T-cell (primary cell): ENCODE measurements at regions not wholly inside any gene's neighbourhood (a gene's known extent, or its start where the extent isn't known, plus 50 kb on each side); places are given as distances from the start of the nearest gene placed in this dataset.
"Not testable (repeated sequence)": the region's sequence is repeated elsewhere in the genome, so short reads cannot be mapped to it uniquely, and the experiment has no call there.

Experiments
- ATAC-seq, 4 experiments: fragments of 200-7000 bp in 3 of 4; fragments of 150-1000 bp in 1 of 4; cut with Tn5 transposase; replicated peaks in 1 of 4; 1 replicate in 3 of 4; 2 replicates in 1 of 4; pipeline ENCODE4 v1.10.0; 2021; ENCODE audit warnings: moderate library complexity in 3 of 4, mild to moderate bottlenecking in 2 of 4, moderate number of reproducible peaks in 1 of 4
- CTCF ChIA-PET, 2 donors: fragments of 300-600 bp; sonication (Branson Sonifier 250); formaldehyde crosslinking; loops; one replicate each; lab custom pipeline; 2022; ENCODE audit warnings: antibody characterized with exemption in 2 of 2; lab: Charles Lee
- POLR2A ChIA-PET, 2 donors: fragments of 300-600 bp; sonication (Branson Sonifier 250); formaldehyde crosslinking; loops; one replicate each; lab custom pipeline; 2022; ENCODE audit warnings: antibody characterized with exemption in 2 of 2; lab: Charles Lee
- DNase-seq, 35 experiments: peaks; one replicate each; pipeline versions ENCODE4 v3.0.0 to v3.0.0-alpha.2; 2013 to 2023
- H3K27ac ChIP-seq: one replicate; pipeline ENCODE4 v1.5.1; 2013; ENCODE audit warnings: low read length
- H3K27me3 ChIP-seq, 2 experiments: replicated peaks in 1 of 2; 1 replicate in 1 of 2; 2 replicates in 1 of 2; pipeline versions ENCODE4 v1.6.1 to v1.7.0; 2013; ENCODE audit warnings: low read length in 1 of 2, mixed read lengths in 1 of 2; ENCODE audit not compliant: control insufficient read depth in 2 of 2, insufficient read depth in 2 of 2; ENCODE audit errors: extremely low read depth in 1 of 2
- H3K36me3 ChIP-seq, 2 donors: 1 replicate in 1 of 2; 2 replicates in 1 of 2; pipeline versions ENCODE4 v1.6.1 to v1.7.0; 2013; ENCODE audit warnings: low read length in 1 of 2; ENCODE audit not compliant: control insufficient read depth in 2 of 2, insufficient read depth in 1 of 2; ENCODE audit errors: extremely low read depth in 1 of 2
- H3K4me1 ChIP-seq, 2 experiments: 1 replicate in 1 of 2; 2 replicates in 1 of 2; pipeline versions ENCODE4 v1.6.1 to v1.7.0; 2013; ENCODE audit warnings: low read length in 2 of 2, mixed read lengths in 1 of 2; ENCODE audit not compliant: insufficient read depth in 2 of 2, control insufficient read depth in 1 of 2; ENCODE audit errors: extremely low read depth in 1 of 2
- H3K4me3 ChIP-seq, 2 donors: 1 replicate in 1 of 2; 2 replicates in 1 of 2; pipeline versions ENCODE4 v1.5.1 to v1.7.0; 2013; ENCODE audit warnings: mild to moderate bottlenecking in 2 of 2, low read length in 1 of 2, moderate library complexity in 1 of 2; ENCODE audit not compliant: control insufficient read depth in 1 of 2; ENCODE audit errors: extremely low read depth in 1 of 2
- H3K9me3 ChIP-seq: 2 replicates; pipeline ENCODE4 v1.7.0; 2013
- H3K27ac Mint-ChIP-seq, 2 donors: one replicate each; pipeline ENCODE4 v1.8.0; 2020 to 2021; ENCODE audit warnings: mild to moderate bottlenecking in 2 of 2, mixed read lengths in 2 of 2
- H3K27me3 Mint-ChIP-seq, 2 donors: one replicate each; pipeline ENCODE4 v1.8.0; 2021 to 2022; ENCODE audit warnings: mixed read lengths in 2 of 2
- H3K36me3 Mint-ChIP-seq: one replicate; pipeline ENCODE4 v1.8.0; 2021; ENCODE audit warnings: mixed read lengths
- H3K4me1 Mint-ChIP-seq, 3 donors: one replicate each; pipeline ENCODE4 v1.8.0; 2020 to 2022; ENCODE audit warnings: mixed read lengths in 3 of 3, mild to moderate bottlenecking in 1 of 3
- H3K4me3 Mint-ChIP-seq, 3 donors: one replicate each; pipeline ENCODE4 v1.8.0; 2020 to 2022; ENCODE audit warnings: mild to moderate bottlenecking in 3 of 3, mixed read lengths in 3 of 3, moderate library complexity in 3 of 3
- H3K9me3 Mint-ChIP-seq, 3 donors: one replicate each; pipeline ENCODE4 v1.8.0; 2020 to 2022; ENCODE audit warnings: mixed read lengths in 3 of 3
- WGBS: methylation state at CpG from one replicate; pipeline ENCODE4 v1.1.5; 2013; ENCODE audit warnings: missing lambda C conversion rate; ENCODE audit not compliant: insufficient coverage; 5-methylcytosine and 5-hydroxymethylcytosine counted together

GRCh38 chr5:159811712-159812111 is 104.6 kb upstream of the ADRA1B start:
- POLR2A ChIA-PET, result no interaction called here
- no peak overlapping the region for H3K27ac ChIP-seq
- H3K4me1 Mint-ChIP-seq, result no peaks in the 10 kb centered on the region
- no peak overlapping the region for H3K27ac Mint-ChIP-seq
- no peaks in the 10 kb centered on the region for H3K9me3 ChIP-seq
- CTCF ChIA-PET, result no interaction called here
- H3K36me3 ChIP-seq, result no peaks in the 10 kb centered on the region
- peaks cover 0 to 5% of the 10 kb centered on the region in 2 experiments for H3K27me3 ChIP-seq
- no peaks in the 10 kb centered on the region for H3K4me1 ChIP-seq
- H3K4me3 ChIP-seq, result no peak overlapping the region
- H3K9me3 Mint-ChIP-seq, result peaks cover 4 to 5% (median 5%) of the 10 kb centered on the region in 3 donors
- WGBS, result no CpG with 5 or more reads among the region's 2 CpGs
- H3K4me3 Mint-ChIP-seq, result no peak overlapping the region
- ATAC-seq, result no peak
- peaks cover 5 to 8% of the 10 kb centered on the region in 2 donors for H3K27me3 Mint-ChIP-seq
- no peaks in the 10 kb centered on the region for H3K36me3 Mint-ChIP-seq
- no peak for DNase-seq

- H3K9me3 ChIP-seq, H3K27ac ChIP-seq, H3K4me1 ChIP-seq, H3K4me3 ChIP-seq, H3K36me3 ChIP-seq, H3K4me3 Mint-ChIP-seq, H3K9me3 Mint-ChIP-seq, H3K4me1 Mint-ChIP-seq, H3K36me3 Mint-ChIP-seq, H3K27me3 ChIP-seq, POLR2A ChIA-PET, ATAC-seq, H3K27me3 Mint-ChIP-seq, CTCF ChIA-PET, DNase-seq, H3K27ac Mint-ChIP-seq: not testable (repeated sequence)
- WGBS, result no CpG with 5 or more reads among the region's 3 CpGs
These were observed 103.5 kb upstream of the ADRA1B start for GRCh38 chr5:159812759-159813158.

GRCh38 chr5:159814222-159814621 is 102.1 kb upstream of the ADRA1B start:
- no peaks in the 10 kb centered on the region for H3K9me3 ChIP-seq
- Mint-ChIP-seq H3K36me3 (no peaks in the 10 kb centered on the region), H3K27me3 (peaks cover 0 to 6% of the 10 kb centered on the region in 2 donors), H3K27ac (no peak overlapping the region), H3K9me3 (no peaks in the 10 kb centered on the region), H3K4me3 (no peak overlapping the region), H3K4me1 (no peaks in the 10 kb centered on the region)
- ATAC-seq (no peak), DNase-seq (no peak)
- peaks cover 0 to 10% of the 10 kb centered on the region in 2 experiments for H3K27me3 ChIP-seq
- H3K4me1 ChIP-seq, result no peaks in the 10 kb centered on the region
- ChIA-PET POLR2A (interaction anchor here in 1 of 2 donors (0.6 kb wide), 1 partner anchor 1074 kb away, joined by 3 read pairs; no protein-coding TSS in a partner anchor), CTCF (interaction anchor here in 1 of 2 donors (0.5 kb wide), 1 partner anchor 12 kb away, joined by 4 read pairs; no protein-coding TSS in a partner anchor)
- no peaks in the 10 kb centered on the region for H3K36me3 ChIP-seq
- no peak overlapping the region for H3K4me3 ChIP-seq
- 55% methylated on average over 1 of the region's 3 CpGs for WGBS
- no peak overlapping the region for H3K27ac ChIP-seq

GRCh38 chr5:159814805-159815585 is 101.3 kb upstream of the ADRA1B start:
- Histone ChIP-seq H3K27ac (no peak overlapping the region), H3K36me3 (no peaks in the 10 kb centered on the region), H3K4me3 (no peak overlapping the region), H3K4me1 (no peaks in the 10 kb centered on the region), H3K9me3 (no peaks in the 10 kb centered on the region), H3K27me3 (peaks cover 0 to 14% of the 10 kb centered on the region in 2 experiments)
- ChIA-PET POLR2A (interaction anchor here in 1 of 2 donors (0.6 kb wide), 1 partner anchor 1075 kb away, joined by 3 read pairs; no protein-coding TSS in a partner anchor), CTCF (no interaction called here)
- no peak overlapping the region for H3K4me3 Mint-ChIP-seq
- no peaks in the 10 kb centered on the region for H3K36me3 Mint-ChIP-seq
- WGBS, result 84% methylated on average over 3 of the region's 4 CpGs
- no peaks in the 10 kb centered on the region for H3K9me3 Mint-ChIP-seq
- no peaks in the 10 kb centered on the region for H3K4me1 Mint-ChIP-seq
- H3K27me3 Mint-ChIP-seq, result peaks cover 0 to 6% of the 10 kb centered on the region in 2 donors
- DNase-seq (no peak), ATAC-seq (no peak)
- H3K27ac Mint-ChIP-seq, result no peak overlapping the region

- CTCF ChIA-PET, result no interaction called here
- no peak for ATAC-seq
- H3K9me3 ChIP-seq, result no peaks in the 10 kb centered on the region
- no peak overlapping the region for H3K4me3 Mint-ChIP-seq
- H3K27me3 ChIP-seq, result peaks cover 0 to 19% of the 10 kb centered on the region in 2 experiments
- H3K9me3 Mint-ChIP-seq, result no peaks in the 10 kb centered on the region
- no peaks in the 10 kb centered on the region for H3K36me3 Mint-ChIP-seq
- no peaks in the 10 kb centered on the region for H3K4me1 ChIP-seq
- H3K36me3 ChIP-seq, result no peaks in the 10 kb centered on the region
- no peak for DNase-seq
- POLR2A ChIA-PET, result interaction anchor here in 1 of 2 donors (0.6 kb wide), 1 partner anchor 414 kb away, joined by 3 read pairs; no protein-coding TSS in a partner anchor
- no peak overlapping the region for H3K27ac Mint-ChIP-seq
- no peak overlapping the region for H3K4me3 ChIP-seq
- no peak overlapping the region for H3K27ac ChIP-seq
- no peaks in the 10 kb centered on the region for H3K4me1 Mint-ChIP-seq
- WGBS, result 67% methylated on average over 1 of the region's 5 CpGs
- peaks cover 6 to 12% of the 10 kb centered on the region in 2 donors for H3K27me3 Mint-ChIP-seq
These were observed 98.8 kb upstream of the ADRA1B start for GRCh38 chr5:159817262-159818029.

GRCh38 chr5:159819591-159820411 is 96.5 kb upstream of the ADRA1B start:
- WGBS, result 59% methylated on average over 6 of the region's 9 CpGs
- H3K9me3 ChIP-seq, result no peaks in the 10 kb centered on the region
- ATAC-seq (no peak), DNase-seq (no peak)
- POLR2A ChIA-PET, result no interaction called here
- no peaks in the 10 kb centered on the region for H3K4me1 ChIP-seq
- Mint-ChIP-seq H3K36me3 (no peaks in the 10 kb centered on the region), H3K27ac (no peak overlapping the region), H3K9me3 (no peaks in the 10 kb centered on the region), H3K4me3 (no peak overlapping the region), H3K27me3 (peaks cover 8 to 14% of the 10 kb centered on the region in 2 donors), H3K4me1 (no peaks in the 10 kb centered on the region)
- H3K27ac ChIP-seq, result no peak overlapping the region
- peaks cover 0 to 16% of the 10 kb centered on the region in 2 experiments for H3K27me3 ChIP-seq
- H3K4me3 ChIP-seq, result no peak overlapping the region
- no peaks in the 10 kb centered on the region for H3K36me3 ChIP-seq
- CTCF ChIA-PET, result no interaction called here
